GM12891 (cell line): ENCODE measurements at regions not wholly inside any gene's neighbourhood (a gene's known extent, or its start where the extent isn't known, plus 50 kb on each side); places are given as distances from the start of the nearest gene placed in this dataset.

ENCODE experiments used
- PAX5 ChIP-seq: IDR thresholded peaks from 2 replicates; pipeline ENCODE4 v1.6.1; 2011; ENCODE audit warnings: low read length, moderate library complexity, mild to moderate bottlenecking; ENCODE audit not compliant: insufficient read depth, severe bottlenecking
- POLR2A ChIP-seq: IDR thresholded peaks from 2 replicates; pipeline ENCODE4 v1.6.1; 2011; ENCODE audit warnings: low read depth, low read length, control low read depth
- POLR2AphosphoS5 ChIP-seq: IDR thresholded peaks from 2 replicates; pipeline ENCODE4 v1.6.1; 2011; ENCODE audit warnings: low read depth, low read length, control low read depth
- POU2F2 ChIP-seq: IDR thresholded peaks from 2 replicates; pipeline ENCODE4 v1.6.1; 2011; ENCODE audit warnings: low read depth, mild to moderate bottlenecking, control low read depth, low read length, moderate library complexity
- SPI1 ChIP-seq: IDR thresholded peaks from 2 replicates; pipeline ENCODE4 v1.6.1; 2011; ENCODE audit warnings: low read depth, low read length, control low read depth
- TAF1 ChIP-seq: IDR thresholded peaks from 2 replicates; pipeline ENCODE4 v1.6.1; 2011; ENCODE audit warnings: low read depth, low read length, control low read depth

- no peak for TF ChIP-seq POLR2A
- no peak for TF ChIP-seq POLR2AphosphoS5
- TF ChIP-seq TAF1: no peak
- TF ChIP-seq SPI1: no peak
- no peak for TF ChIP-seq PAX5
- TF ChIP-seq POU2F2: no peak
Observed at GRCh38 chr16:54996186-54996585, 65.5 kb downstream of the IRX5 start.
